DOHH2 (cell line): ENCODE measurements at regions not wholly inside any gene's neighbourhood (a gene's known extent, or its start where the extent isn't known, plus 50 kb on each side); places are given as distances from the start of the nearest gene placed in this dataset.

Experiments used
- CTCF ChIP-seq: fragments of 200-600 bp; sonication (generic); IDR thresholded peaks from one replicate; pipeline ENCODE4 v1.5.1; 2014; ENCODE audit warnings: antibody characterized with exemption, mild to moderate bottlenecking, low read depth, low read length; ENCODE audit not compliant: poor library complexity, severe bottlenecking
- EZH2phosphoT487 ChIP-seq: fragments of 200-600 bp; sonication (generic); IDR thresholded peaks from 2 replicates; pipeline ENCODE4 v1.6.1; 2017; ENCODE audit warnings: borderline replicate concordance, mild to moderate bottlenecking, antibody characterized with exemption, low read length, moderate library complexity, mixed read lengths

- TF ChIP-seq CTCF (no peak), EZH2phosphoT487 (no peak)
Measured at GRCh38 chr3:90056281-90057032, 949.0 kb downstream of the EPHA3 start.
